SK-N-SH (cell line): ENCODE measurements at regions not wholly inside any gene's neighbourhood (a gene's known extent, or its start where the extent isn't known, plus 50 kb on each side); places are given as distances from the start of the nearest gene placed in this dataset.

ENCODE experiments used
- CTCF ChIA-PET: fragments of 300-600, 350-600 bp; formaldehyde crosslinking; extraction: SDS; loops from one replicate; lab custom pipeline; 2021; lab: Yijun Ruan, JAX
- POLR2A ChIA-PET: fragments of 350-600 bp; sonication (Branson Sonifier 250); formaldehyde crosslinking; extraction: SDS; loops from one replicate; lab custom pipeline; 2020; ENCODE audit warnings: antibody characterized with exemption, inconsistent platforms; lab: Yijun Ruan, JAX
- DNase-seq: peaks from one replicate; pipeline ENCODE4 v3.0.0; 2012
- H2AFZ ChIP-seq: fragments of 200-600 bp; sonication (generic); 2 replicates; pipeline ENCODE4 v1.8.1; 2016; ENCODE audit warnings: antibody characterized with exemption, mild to moderate bottlenecking, low read depth
- H3F3A ChIP-seq: fragments of 200-600 bp; sonication (generic); replicated peaks from 2 replicates; pipeline ENCODE3; 2016; ENCODE audit warnings: antibody characterized with exemption, mild to moderate bottlenecking; ENCODE audit not compliant: insufficient read depth
- H3K27ac ChIP-seq, 2 experiments: fragments of 200-500 bp in 1 of 2; fragments of 200-600 bp in 1 of 2; sonication (Bioruptor generic) in 1 of 2; sonication (generic), shearing (Covaris generic) in 1 of 2; 2 replicates each; pipeline versions ENCODE4 v1.5.1 to v1.6.1; 2014 to 2016; ENCODE audit warnings: low read depth in 2 of 2, inconsistent platforms in 1 of 2, low read length in 1 of 2, mild to moderate bottlenecking in 1 of 2, mixed read lengths in 1 of 2
- H3K27me3 ChIP-seq: fragments of 200-600 bp; sonication (generic), shearing (Covaris generic); 2 replicates; pipeline ENCODE4 v1.6.1; 2016; ENCODE audit warnings: mixed run types; ENCODE audit not compliant: insufficient read depth
- H3K36me3 ChIP-seq, 2 experiments: fragments of 200-500 bp in 1 of 2; fragments of 200-600 bp in 1 of 2; sonication (Bioruptor generic) in 1 of 2; sonication (generic) in 1 of 2; replicated peaks in 1 of 2; 2 replicates each; pipeline versions ENCODE3 to v1.5.1; 2014 to 2016; ENCODE audit warnings: low read length in 1 of 2, mild to moderate bottlenecking in 1 of 2; ENCODE audit not compliant: insufficient read depth in 2 of 2, control insufficient read depth in 1 of 2
- H3K4me1 ChIP-seq, 2 experiments: fragments of 200-500 bp in 1 of 2; fragments of 200-600 bp in 1 of 2; sonication (Bioruptor generic) in 1 of 2; sonication (generic), shearing (Covaris generic) in 1 of 2; 2 replicates each; pipeline versions ENCODE4 v1.5.1 to v1.6.1; 2014 to 2016; ENCODE audit warnings: low read depth in 1 of 2, low read length in 1 of 2, mixed run types in 1 of 2; ENCODE audit not compliant: insufficient read depth in 2 of 2, control insufficient read depth in 1 of 2
- H3K4me2 ChIP-seq: fragments of 200-600 bp; sonication (generic), shearing (Covaris generic); 2 replicates; pipeline ENCODE4 v1.6.1; 2017; ENCODE audit warnings: mixed run types
- H3K4me3 ChIP-seq, 2 experiments: fragments of 200-500 bp in 1 of 2; fragments of 200-600 bp in 1 of 2; sonication (Bioruptor generic) in 1 of 2; sonication (generic), shearing (Covaris generic) in 1 of 2; 2 replicates each; pipeline versions ENCODE4 v1.5.1 to v1.8.1; 2014 to 2016; ENCODE audit warnings: low read depth in 2 of 2, inconsistent platforms in 1 of 2, low read length in 1 of 2, mild to moderate bottlenecking in 1 of 2, mixed read lengths in 1 of 2, moderate library complexity in 1 of 2
- H3K79me2 ChIP-seq: fragments of 200-600 bp; sonication (generic); 2 replicates; pipeline ENCODE4 v1.8.1; 2017; ENCODE audit warnings: mild to moderate bottlenecking; ENCODE audit not compliant: insufficient read depth
- H3K9ac ChIP-seq: fragments of 200-600 bp; sonication (generic); 2 replicates; pipeline ENCODE4 v1.6.1; 2017; ENCODE audit warnings: mixed run types
- H3K9me2 ChIP-seq: fragments of 200-600 bp; sonication (generic); 2 replicates; pipeline ENCODE4 v1.6.1; 2017; ENCODE audit warnings: mixed run types
- H3K9me3 ChIP-seq: fragments of 200-600 bp; sonication (generic); 2 replicates; pipeline ENCODE4 v1.6.1; 2017; ENCODE audit warnings: mixed run types, mild to moderate bottlenecking, moderate library complexity
- H4K20me1 ChIP-seq: fragments of 200-600 bp; sonication (generic); 2 replicates; pipeline ENCODE4 v1.6.1; 2017; ENCODE audit warnings: mild to moderate bottlenecking, mixed run types; ENCODE audit not compliant: insufficient read depth
- ELF1 ChIP-seq: IDR thresholded peaks from 2 replicates; pipeline ENCODE4 v1.4.0; 2012
- EP300 ChIP-seq, 2 experiments: IDR thresholded peaks; 2 replicates each; pipeline versions ENCODE4 v1.4.0 to v1.6.1; 2012; ENCODE audit warnings: borderline replicate concordance in 1 of 2, low read depth in 1 of 2, low read length in 1 of 2
- EZH2phosphoT487 ChIP-seq: fragments of 200-600 bp; sonication (generic); IDR thresholded peaks from 2 replicates; pipeline ENCODE4 v1.6.1; 2017; ENCODE audit warnings: low read depth, mixed run types, mild to moderate bottlenecking, antibody characterized with exemption, moderate library complexity, borderline replicate concordance
- GABPA ChIP-seq: IDR thresholded peaks from 2 replicates; pipeline ENCODE4 v1.4.0; 2012; ENCODE audit warnings: low read depth, mild to moderate bottlenecking
- JUND ChIP-seq: IDR thresholded peaks from 2 replicates; pipeline ENCODE4 v1.4.0; 2012
- MEF2A ChIP-seq: IDR thresholded peaks from 2 replicates; pipeline ENCODE4 v1.4.0; 2012; ENCODE audit warnings: low read depth, borderline replicate concordance
- NRF1 ChIP-seq: IDR thresholded peaks from 2 replicates; pipeline ENCODE4 v1.6.1; 2012; ENCODE audit warnings: low read depth, mild to moderate bottlenecking, low read length
- RAD21 ChIP-seq: IDR thresholded peaks from 2 replicates; pipeline ENCODE4 v1.6.1; 2012; ENCODE audit warnings: mild to moderate bottlenecking, low read length
- RCOR1 ChIP-seq: fragments of 150-350 bp; IDR thresholded peaks from 2 replicates; pipeline ENCODE4 v1.6.1; 2017; ENCODE audit warnings: antibody characterized with exemption, low read length
- RXRA ChIP-seq: IDR thresholded peaks from 2 replicates; pipeline ENCODE4 v1.4.0; 2012; ENCODE audit warnings: low read depth, mild to moderate bottlenecking, borderline replicate concordance
- SMC3 ChIP-seq: IDR thresholded peaks from 2 replicates; pipeline ENCODE4 v1.6.1; 2012; ENCODE audit warnings: low read depth, low read length, improper control_type of control experiment
- TCF12 ChIP-seq: IDR thresholded peaks from 2 replicates; pipeline ENCODE4 v1.4.0; 2012
- WGBS: methylation state at CpG from one replicate; pipeline ENCODE4 v1.1.6; 2017; ENCODE audit warnings: low lambda C conversion rate; 5-methylcytosine and 5-hydroxymethylcytosine counted together
- TF ChIP-seq, protein P1 (sequence below): IDR thresholded peaks from 2 replicates; pipeline ENCODE4 v1.6.1; 2012; ENCODE audit warnings: mild to moderate bottlenecking, low read depth, low read length, moderate library complexity
- TF ChIP-seq, protein P2 (sequence below): fragments of 200-600 bp; sonication (generic); IDR thresholded peaks from 2 replicates; pipeline ENCODE4 v1.6.1; 2017; ENCODE audit warnings: antibody characterized with exemption, mild to moderate bottlenecking, moderate library complexity
- TF ChIP-seq, protein P3 (sequence below): IDR thresholded peaks from 2 replicates; pipeline ENCODE4 v1.4.0; 2012; ENCODE audit warnings: low read depth, borderline replicate concordance
- TF ChIP-seq, protein P4 (sequence below): IDR thresholded peaks from 2 replicates; pipeline ENCODE4 v1.4.0; 2012; ENCODE audit warnings: low read depth, borderline replicate concordance

DNA sequence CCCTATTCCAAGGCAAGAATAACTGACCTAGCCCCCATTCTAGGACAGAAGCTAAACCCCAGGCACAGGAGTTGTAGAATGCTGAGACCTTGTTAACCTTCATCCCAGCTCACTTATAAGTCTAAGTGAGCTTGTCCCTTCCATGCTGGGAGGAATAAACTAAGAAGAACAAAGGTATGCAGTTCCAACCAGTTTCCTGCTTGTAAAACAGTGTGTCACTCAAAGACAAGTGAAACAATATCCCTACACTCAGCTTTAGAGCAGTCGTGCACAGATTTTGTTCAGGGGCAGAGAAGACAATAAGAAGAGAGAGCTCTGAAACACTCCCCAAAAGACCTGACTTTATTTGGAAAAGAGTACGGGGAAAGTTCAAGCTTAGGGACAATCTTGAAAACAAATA, 292.1 kb downstream of the CGGBP1 start (continued):
- TF ChIP-seq RXRA: no peak

DNA sequence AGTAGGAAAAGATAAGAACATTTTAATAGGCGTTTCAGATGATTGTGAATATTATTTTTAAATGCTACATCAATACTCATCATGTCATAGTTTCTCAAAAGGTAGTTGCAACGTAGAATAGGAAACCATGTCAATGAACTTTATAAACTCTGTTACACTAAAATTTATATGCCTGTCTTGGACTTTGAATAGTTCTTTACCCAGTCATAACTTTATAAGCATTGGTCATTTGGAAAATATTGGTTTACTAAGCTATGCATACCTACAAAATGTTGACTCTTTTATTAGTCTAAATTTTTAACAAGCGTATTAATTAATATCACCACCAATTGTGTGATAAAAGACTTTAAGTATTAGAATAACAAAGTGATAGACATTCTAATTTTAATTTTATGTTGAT, 293.5 kb downstream of the CGGBP1 start:
- no peaks in the 10 kb centered on the region for H4K20me1 ChIP-seq
- H3K9me2 ChIP-seq: no peaks in the 10 kb centered on the region
- no peaks in the 10 kb centered on the region for H3F3A ChIP-seq
- no peaks in the 10 kb centered on the region for H3K9me3 ChIP-seq
- no peak overlapping the region for H3K4me2 ChIP-seq
- H3K4me3 ChIP-seq: no peak overlapping the region
- POLR2A ChIA-PET: no interaction called here
- no peak overlapping the region for H2AFZ ChIP-seq
- no peak for TF ChIP-seq ELF1
- no peak for TF ChIP-seq EP300 (IDR thresholded peaks at IDR 0.05; ENCODE audit: borderline replicate concordance in 1 of 2, low read depth in 1 of 2, low read length in 1 of 2)
- TF ChIP-seq, protein P1, sequence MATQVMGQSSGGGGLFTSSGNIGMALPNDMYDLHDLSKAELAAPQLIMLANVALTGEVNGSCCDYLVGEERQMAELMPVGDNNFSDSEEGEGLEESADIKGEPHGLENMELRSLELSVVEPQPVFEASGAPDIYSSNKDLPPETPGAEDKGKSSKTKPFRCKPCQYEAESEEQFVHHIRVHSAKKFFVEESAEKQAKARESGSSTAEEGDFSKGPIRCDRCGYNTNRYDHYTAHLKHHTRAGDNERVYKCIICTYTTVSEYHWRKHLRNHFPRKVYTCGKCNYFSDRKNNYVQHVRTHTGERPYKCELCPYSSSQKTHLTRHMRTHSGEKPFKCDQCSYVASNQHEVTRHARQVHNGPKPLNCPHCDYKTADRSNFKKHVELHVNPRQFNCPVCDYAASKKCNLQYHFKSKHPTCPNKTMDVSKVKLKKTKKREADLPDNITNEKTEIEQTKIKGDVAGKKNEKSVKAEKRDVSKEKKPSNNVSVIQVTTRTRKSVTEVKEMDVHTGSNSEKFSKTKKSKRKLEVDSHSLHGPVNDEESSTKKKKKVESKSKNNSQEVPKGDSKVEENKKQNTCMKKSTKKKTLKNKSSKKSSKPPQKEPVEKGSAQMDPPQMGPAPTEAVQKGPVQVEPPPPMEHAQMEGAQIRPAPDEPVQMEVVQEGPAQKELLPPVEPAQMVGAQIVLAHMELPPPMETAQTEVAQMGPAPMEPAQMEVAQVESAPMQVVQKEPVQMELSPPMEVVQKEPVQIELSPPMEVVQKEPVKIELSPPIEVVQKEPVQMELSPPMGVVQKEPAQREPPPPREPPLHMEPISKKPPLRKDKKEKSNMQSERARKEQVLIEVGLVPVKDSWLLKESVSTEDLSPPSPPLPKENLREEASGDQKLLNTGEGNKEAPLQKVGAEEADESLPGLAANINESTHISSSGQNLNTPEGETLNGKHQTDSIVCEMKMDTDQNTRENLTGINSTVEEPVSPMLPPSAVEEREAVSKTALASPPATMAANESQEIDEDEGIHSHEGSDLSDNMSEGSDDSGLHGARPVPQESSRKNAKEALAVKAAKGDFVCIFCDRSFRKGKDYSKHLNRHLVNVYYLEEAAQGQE: no peak
- TF ChIP-seq, protein P2, sequence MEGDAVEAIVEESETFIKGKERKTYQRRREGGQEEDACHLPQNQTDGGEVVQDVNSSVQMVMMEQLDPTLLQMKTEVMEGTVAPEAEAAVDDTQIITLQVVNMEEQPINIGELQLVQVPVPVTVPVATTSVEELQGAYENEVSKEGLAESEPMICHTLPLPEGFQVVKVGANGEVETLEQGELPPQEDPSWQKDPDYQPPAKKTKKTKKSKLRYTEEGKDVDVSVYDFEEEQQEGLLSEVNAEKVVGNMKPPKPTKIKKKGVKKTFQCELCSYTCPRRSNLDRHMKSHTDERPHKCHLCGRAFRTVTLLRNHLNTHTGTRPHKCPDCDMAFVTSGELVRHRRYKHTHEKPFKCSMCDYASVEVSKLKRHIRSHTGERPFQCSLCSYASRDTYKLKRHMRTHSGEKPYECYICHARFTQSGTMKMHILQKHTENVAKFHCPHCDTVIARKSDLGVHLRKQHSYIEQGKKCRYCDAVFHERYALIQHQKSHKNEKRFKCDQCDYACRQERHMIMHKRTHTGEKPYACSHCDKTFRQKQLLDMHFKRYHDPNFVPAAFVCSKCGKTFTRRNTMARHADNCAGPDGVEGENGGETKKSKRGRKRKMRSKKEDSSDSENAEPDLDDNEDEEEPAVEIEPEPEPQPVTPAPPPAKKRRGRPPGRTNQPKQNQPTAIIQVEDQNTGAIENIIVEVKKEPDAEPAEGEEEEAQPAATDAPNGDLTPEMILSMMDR: no peak
- no peak for TF ChIP-seq RCOR1
- no peak for TF ChIP-seq RAD21
- TF ChIP-seq NRF1: no peak
- no peak for TF ChIP-seq TCF12
- no peak for TF ChIP-seq JUND
- TF ChIP-seq EZH2phosphoT487: no peak
- TF ChIP-seq SMC3: no peak
- TF ChIP-seq, protein P3, sequence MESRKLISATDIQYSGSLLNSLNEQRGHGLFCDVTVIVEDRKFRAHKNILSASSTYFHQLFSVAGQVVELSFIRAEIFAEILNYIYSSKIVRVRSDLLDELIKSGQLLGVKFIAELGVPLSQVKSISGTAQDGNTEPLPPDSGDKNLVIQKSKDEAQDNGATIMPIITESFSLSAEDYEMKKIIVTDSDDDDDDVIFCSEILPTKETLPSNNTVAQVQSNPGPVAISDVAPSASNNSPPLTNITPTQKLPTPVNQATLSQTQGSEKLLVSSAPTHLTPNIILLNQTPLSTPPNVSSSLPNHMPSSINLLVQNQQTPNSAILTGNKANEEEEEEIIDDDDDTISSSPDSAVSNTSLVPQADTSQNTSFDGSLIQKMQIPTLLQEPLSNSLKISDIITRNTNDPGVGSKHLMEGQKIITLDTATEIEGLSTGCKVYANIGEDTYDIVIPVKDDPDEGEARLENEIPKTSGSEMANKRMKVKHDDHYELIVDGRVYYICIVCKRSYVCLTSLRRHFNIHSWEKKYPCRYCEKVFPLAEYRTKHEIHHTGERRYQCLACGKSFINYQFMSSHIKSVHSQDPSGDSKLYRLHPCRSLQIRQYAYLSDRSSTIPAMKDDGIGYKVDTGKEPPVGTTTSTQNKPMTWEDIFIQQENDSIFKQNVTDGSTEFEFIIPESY: no peak
- TF ChIP-seq GABPA: no peak
- TF ChIP-seq MEF2A: no peak
- TF ChIP-seq, protein P4, sequence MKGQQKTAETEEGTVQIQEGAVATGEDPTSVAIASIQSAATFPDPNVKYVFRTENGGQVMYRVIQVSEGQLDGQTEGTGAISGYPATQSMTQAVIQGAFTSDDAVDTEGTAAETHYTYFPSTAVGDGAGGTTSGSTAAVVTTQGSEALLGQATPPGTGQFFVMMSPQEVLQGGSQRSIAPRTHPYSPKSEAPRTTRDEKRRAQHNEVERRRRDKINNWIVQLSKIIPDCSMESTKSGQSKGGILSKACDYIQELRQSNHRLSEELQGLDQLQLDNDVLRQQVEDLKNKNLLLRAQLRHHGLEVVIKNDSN: no peak
- CTCF ChIA-PET: no interaction called here
- no peak overlapping the region for H3K9ac ChIP-seq
- no peak for DNase-seq
- no peaks in the 10 kb centered on the region for H3K36me3 ChIP-seq
- no peaks in the 10 kb centered on the region for H3K4me1 ChIP-seq
- H3K27me3 ChIP-seq: no peaks in the 10 kb centered on the region; the same call in 1 of the 2 replicates
- 9% methylated on average over 3 of the region's 3 CpGs for WGBS
- H3K27ac ChIP-seq: no peak overlapping the region
- no peaks in the 10 kb centered on the region for H3K79me2 ChIP-seq
